ENCODE measurements at regions not wholly inside any gene's neighbourhood (a gene's known extent, or its start where the extent isn't known, plus 50 kb on each side); places are given as distances from the start of the nearest gene placed in this dataset.

- FAIRE-seq = no peak
- ChIA-PET POLR2A (no interaction called here), CTCF (ENCODE audit: low intra/inter-chr PET ratio) (no interaction called here)
- H4K20me1 ChIP-seq (replicated peaks; ENCODE audit: control insufficient read depth, insufficient read depth, low read length) = no peaks in the 10 kb centered on the region
- in situ Hi-C loops (cut with MboI) = no loop called here
- no peaks in the 10 kb centered on the region for H3K79me2 ChIP-seq (ENCODE audit: control insufficient read depth, insufficient read depth, low read length)
- H3K9me3 ChIP-seq (replicated peaks; ENCODE audit: control insufficient read depth, insufficient read depth, low read depth, low read length) = no peaks in the 10 kb centered on the region
- intact Hi-C loops (cut with micrococcal nuclease) = no loop called here
- ATAC-seq = no peak
- H3K9me1 ChIP-seq (ENCODE audit: control insufficient read depth, insufficient read depth, low read length) = no peaks in the 10 kb centered on the region
- no peaks in the 10 kb centered on the region for H3K27me3 ChIP-seq (ENCODE audit: control insufficient read depth in 2 of 2, insufficient read depth in 2 of 2, low read length in 2 of 2)
- no peak overlapping the region for H3K27ac ChIP-seq (ENCODE audit: extremely low read depth, low read depth, low read length)
- BruUV-seq (replicated peaks) = no TSS peak
- no peak overlapping the region for H3K4me3 ChIP-seq
- no peaks in the 10 kb centered on the region for H3K4me1 ChIP-seq (replicated peaks in 1 of 2; ENCODE audit: control insufficient read depth in 2 of 2, insufficient read depth in 2 of 2, low read length in 2 of 2)
- H3K36me3 ChIP-seq (ENCODE audit: control insufficient read depth, insufficient read depth, low read length) = no peaks in the 10 kb centered on the region
- TF ChIP-seq KAT2B (IDR thresholded peaks at IDR 0.05; ENCODE audit: low read depth, low read length) = no peak
- no peak for TF ChIP-seq ZNF780A (CRISPR knock-in tag; IDR thresholded peaks at IDR 0.05)
- TF ChIP-seq CCNT2 (IDR thresholded peaks at IDR 0.05; ENCODE audit: borderline replicate concordance, extremely low read depth, insufficient read length, low read depth, low read length) = no peak
- no peak overlapping the region for H3K9ac ChIP-seq (ENCODE audit: insufficient read depth in 1 of 2, low read depth in 2 of 2, low read length in 2 of 2)
- 3% methylated on average over 2 of the region's 2 CpGs for WGBS (ENCODE audit: insufficient coverage, low coverage, missing lambda C conversion rate)
- H3K4me2 ChIP-seq (ENCODE audit: insufficient read depth, low read length) = no peak overlapping the region
- no peak overlapping the region for H2AFZ ChIP-seq (ENCODE audit: low read depth, low read length)
- DNase-seq (ENCODE audit: extremely low read depth in 1 of 4, low spot score in 3 of 4) = no peak
Observed at GRCh38 chr10:85444868-85445267, 921.7 kb downstream of the GRID1 start.

GRCh38 chr10:85445702-85446101, 920.9 kb downstream of the GRID1 start:
- 2% methylated on average over 2 of the region's 2 CpGs for WGBS (ENCODE audit: insufficient coverage, low coverage, missing lambda C conversion rate)
- intact Hi-C loops (cut with micrococcal nuclease) (no loop called here), in situ Hi-C loops (cut with MboI) (no loop called here)
- DNase-seq (ENCODE audit: extremely low read depth in 1 of 4, low spot score in 3 of 4) (no peak), ATAC-seq (no peak), FAIRE-seq (no peak)
- no peak for TF ChIP-seq BRF2 (IDR thresholded peaks at IDR 0.05; ENCODE audit: borderline replicate concordance, insufficient read depth, insufficient read length)
- no peaks in the 10 kb centered on the region for H3K36me3 ChIP-seq (ENCODE audit: control insufficient read depth, insufficient read depth, low read length)
- ChIA-PET POLR2A (no interaction called here), CTCF (ENCODE audit: low intra/inter-chr PET ratio) (no interaction called here)
- no peaks in the 10 kb centered on the region for H3K27me3 ChIP-seq (ENCODE audit: control insufficient read depth in 2 of 2, insufficient read depth in 2 of 2, low read length in 2 of 2)
- H2AFZ ChIP-seq (ENCODE audit: low read depth, low read length) = no peak overlapping the region
- no peaks in the 10 kb centered on the region for H3K79me2 ChIP-seq (ENCODE audit: control insufficient read depth, insufficient read depth, low read length)
- no peaks in the 10 kb centered on the region for H3K4me1 ChIP-seq (replicated peaks in 1 of 2; ENCODE audit: control insufficient read depth in 2 of 2, insufficient read depth in 2 of 2, low read length in 2 of 2)
- H3K27ac ChIP-seq (ENCODE audit: extremely low read depth, low read depth, low read length) = no peak overlapping the region
- no TSS peak for BruUV-seq (replicated peaks)
- H3K9ac ChIP-seq (ENCODE audit: insufficient read depth in 1 of 2, low read depth in 2 of 2, low read length in 2 of 2) = no peak overlapping the region
- H4K20me1 ChIP-seq (replicated peaks; ENCODE audit: control insufficient read depth, insufficient read depth, low read length) = no peaks in the 10 kb centered on the region
- H3K9me1 ChIP-seq (ENCODE audit: control insufficient read depth, insufficient read depth, low read length) = no peaks in the 10 kb centered on the region
- H3K9me3 ChIP-seq (replicated peaks; ENCODE audit: control insufficient read depth, insufficient read depth, low read depth, low read length) = no peaks in the 10 kb centered on the region
- no peak overlapping the region for H3K4me2 ChIP-seq (ENCODE audit: insufficient read depth, low read length)
- H3K4me3 ChIP-seq = no peak overlapping the region

Measured in K562 (cell line).